ENCODE measurements at regions not wholly inside any gene's neighbourhood (a gene's known extent, or its start where the extent isn't known, plus 50 kb on each side); places are given as distances from the start of the nearest gene placed in this dataset.

DNA sequence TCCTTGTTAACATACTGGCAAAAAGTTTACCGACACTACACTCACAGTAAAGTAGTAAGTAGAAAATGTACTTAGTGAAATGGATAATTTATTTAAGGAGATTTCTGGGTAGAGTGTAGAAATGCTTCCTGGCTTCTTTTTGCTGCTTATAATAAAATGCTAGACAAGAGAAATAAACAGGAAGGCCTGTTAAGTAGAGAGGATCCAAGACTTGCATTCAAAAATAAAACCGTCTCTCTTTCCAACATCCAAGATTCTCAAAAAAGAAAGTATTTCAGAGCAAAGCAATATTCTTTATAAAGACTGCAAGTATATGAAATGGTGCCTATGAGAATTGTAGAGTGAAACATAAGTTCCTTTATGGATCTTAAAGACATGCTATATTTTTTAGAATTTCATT is 77.0 kb upstream of the CNTN6 start:
- BruUV-seq (replicated peaks), result no TSS peak
- intact Hi-C loops (cut with micrococcal nuclease; ENCODE audit: unreplicated experiment), result no loop called here
- ChIA-PET CTCF (no interaction called here), POLR2A (no interaction called here), RAD21 (ENCODE audit: unreplicated experiment) (no interaction called here), SMC1A (ENCODE audit: uncharacterized antibody, unreplicated experiment) (no interaction called here)
- Histone ChIP-seq H3K4me3 (no peak overlapping the region), H4K20me1 (ENCODE audit: control insufficient read depth, insufficient read depth) (no peaks in the 10 kb centered on the region), H3K36me3 (ENCODE audit: control insufficient read depth in 2 of 2, insufficient read depth in 2 of 2, low read length in 1 of 2) (no peaks in the 10 kb centered on the region), H3K79me2 (ENCODE audit: control insufficient read depth, insufficient read depth, low read length) (no peaks in the 10 kb centered on the region), H3K4me1 (ENCODE audit: control insufficient read depth, insufficient read depth, low read length) (no peaks in the 10 kb centered on the region), H3K27me3 (replicated peaks in 1 of 2; ENCODE audit: control insufficient read depth in 2 of 2, insufficient read depth in 2 of 2, low read length in 1 of 2) (no peaks in the 10 kb centered on the region), H3K27ac (ENCODE audit: control insufficient read depth, insufficient read depth) (no peak overlapping the region), H3K9ac (ENCODE audit: control insufficient read depth, insufficient read depth, low read length) (no peak overlapping the region), H2AFZ (ENCODE audit: control insufficient read depth, low read depth, low read length) (no peak overlapping the region), H3K4me2 (ENCODE audit: control insufficient read depth, insufficient read depth) (no peak overlapping the region), H3K9me3 (replicated peaks; ENCODE audit: control insufficient read depth, insufficient read depth, low read length) (no peaks in the 10 kb centered on the region)
- no peak for DNase-seq (ENCODE audit: low read depth, low spot score)
- WGBS (ENCODE audit: insufficient coverage, insufficient replicate concordance, low lambda C conversion rate, missing lambda C conversion rate), result 27% methylated on average over 2 of the region's 2 CpGs
- no peak for FAIRE-seq
- in situ Hi-C loops (cut with MboI), result no loop called here
- TF ChIP-seq, protein P1, sequence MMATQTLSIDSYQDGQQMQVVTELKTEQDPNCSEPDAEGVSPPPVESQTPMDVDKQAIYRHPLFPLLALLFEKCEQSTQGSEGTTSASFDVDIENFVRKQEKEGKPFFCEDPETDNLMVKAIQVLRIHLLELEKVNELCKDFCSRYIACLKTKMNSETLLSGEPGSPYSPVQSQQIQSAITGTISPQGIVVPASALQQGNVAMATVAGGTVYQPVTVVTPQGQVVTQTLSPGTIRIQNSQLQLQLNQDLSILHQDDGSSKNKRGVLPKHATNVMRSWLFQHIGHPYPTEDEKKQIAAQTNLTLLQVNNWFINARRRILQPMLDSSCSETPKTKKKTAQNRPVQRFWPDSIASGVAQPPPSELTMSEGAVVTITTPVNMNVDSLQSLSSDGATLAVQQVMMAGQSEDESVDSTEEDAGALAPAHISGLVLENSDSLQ (IDR thresholded peaks at IDR 0.05), result no peak
- TF ChIP-seq TCF3 (IDR thresholded peaks at IDR 0.05; ENCODE audit: borderline replicate concordance, insufficient read depth, low read depth, low read length), result no peak
- TF ChIP-seq WRNIP1 (IDR thresholded peaks at IDR 0.05; ENCODE audit: borderline replicate concordance, low read depth, low read length), result no peak
- ATAC-seq, result no peak

DNA sequence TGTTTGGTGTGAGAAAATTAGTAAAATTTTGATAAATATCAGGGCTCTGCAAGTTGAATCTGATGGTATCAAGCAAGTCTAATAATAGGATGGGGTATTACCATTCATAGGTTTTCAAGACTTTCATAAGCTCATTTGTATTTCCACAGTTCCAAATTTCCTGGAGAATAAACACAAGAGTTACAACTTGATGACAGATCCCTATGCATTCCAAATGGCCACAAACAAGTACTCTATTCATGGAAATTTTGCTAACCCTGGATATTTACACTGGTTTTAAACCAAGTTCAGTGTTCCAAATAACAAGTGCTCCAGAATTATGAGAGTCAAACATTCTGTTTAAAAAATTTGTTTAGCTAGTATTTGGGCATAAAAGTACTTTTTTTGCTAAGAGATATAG is 75.0 kb upstream of the CNTN6 start:
- Histone ChIP-seq H3K4me3 (no peak overlapping the region), H3K4me1 (ENCODE audit: control insufficient read depth, insufficient read depth, low read length) (no peaks in the 10 kb centered on the region), H3K79me2 (ENCODE audit: control insufficient read depth, insufficient read depth, low read length) (no peaks in the 10 kb centered on the region), H3K27ac (ENCODE audit: control insufficient read depth, insufficient read depth) (no peak overlapping the region), H3K27me3 (replicated peaks in 1 of 2; ENCODE audit: control insufficient read depth in 2 of 2, insufficient read depth in 2 of 2, low read length in 1 of 2) (no peaks in the 10 kb centered on the region), H3K9ac (ENCODE audit: control insufficient read depth, insufficient read depth, low read length) (no peak overlapping the region), H3K36me3 (ENCODE audit: control insufficient read depth in 2 of 2, insufficient read depth in 2 of 2, low read length in 1 of 2) (no peaks in the 10 kb centered on the region), H3K4me2 (ENCODE audit: control insufficient read depth, insufficient read depth) (no peak overlapping the region), H3K9me3 (replicated peaks; ENCODE audit: control insufficient read depth, insufficient read depth, low read length) (no peaks in the 10 kb centered on the region), H2AFZ (ENCODE audit: control insufficient read depth, low read depth, low read length) (no peak overlapping the region), H4K20me1 (ENCODE audit: control insufficient read depth, insufficient read depth) (no peaks in the 10 kb centered on the region)
- ATAC-seq (no peak), DNase-seq (ENCODE audit: low read depth, low spot score) (no peak), FAIRE-seq (no peak)
- no peak for TF ChIP-seq WRNIP1 (IDR thresholded peaks at IDR 0.05; ENCODE audit: borderline replicate concordance, low read depth, low read length)
- no peak for TF ChIP-seq HDAC6 (IDR thresholded peaks at IDR 0.05; ENCODE audit: unreplicated experiment)
- TF ChIP-seq FOXM1 (IDR thresholded peaks at IDR 0.05; ENCODE audit: low read depth, low read length), result no peak
- no peak for TF ChIP-seq SMC3 (IDR thresholded peaks at IDR 0.05; ENCODE audit: borderline replicate concordance, low read length)
- TF ChIP-seq, protein P2, sequence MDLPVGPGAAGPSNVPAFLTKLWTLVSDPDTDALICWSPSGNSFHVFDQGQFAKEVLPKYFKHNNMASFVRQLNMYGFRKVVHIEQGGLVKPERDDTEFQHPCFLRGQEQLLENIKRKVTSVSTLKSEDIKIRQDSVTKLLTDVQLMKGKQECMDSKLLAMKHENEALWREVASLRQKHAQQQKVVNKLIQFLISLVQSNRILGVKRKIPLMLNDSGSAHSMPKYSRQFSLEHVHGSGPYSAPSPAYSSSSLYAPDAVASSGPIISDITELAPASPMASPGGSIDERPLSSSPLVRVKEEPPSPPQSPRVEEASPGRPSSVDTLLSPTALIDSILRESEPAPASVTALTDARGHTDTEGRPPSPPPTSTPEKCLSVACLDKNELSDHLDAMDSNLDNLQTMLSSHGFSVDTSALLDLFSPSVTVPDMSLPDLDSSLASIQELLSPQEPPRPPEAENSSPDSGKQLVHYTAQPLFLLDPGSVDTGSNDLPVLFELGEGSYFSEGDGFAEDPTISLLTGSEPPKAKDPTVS (IDR thresholded peaks at IDR 0.05; ENCODE audit: low read depth, low read length), result no peak
- TF ChIP-seq ETV6 (conservative IDR thresholded peaks at IDR 0.05 in 1 of 2, IDR thresholded peaks at IDR 0.05 in 1 of 2; ENCODE audit: borderline replicate concordance in 1 of 2, low read depth in 1 of 2), result no peak
- no peak for TF ChIP-seq MTA3 (IDR thresholded peaks at IDR 0.05; ENCODE audit: borderline replicate concordance, low read length)
- TF ChIP-seq, protein P3, sequence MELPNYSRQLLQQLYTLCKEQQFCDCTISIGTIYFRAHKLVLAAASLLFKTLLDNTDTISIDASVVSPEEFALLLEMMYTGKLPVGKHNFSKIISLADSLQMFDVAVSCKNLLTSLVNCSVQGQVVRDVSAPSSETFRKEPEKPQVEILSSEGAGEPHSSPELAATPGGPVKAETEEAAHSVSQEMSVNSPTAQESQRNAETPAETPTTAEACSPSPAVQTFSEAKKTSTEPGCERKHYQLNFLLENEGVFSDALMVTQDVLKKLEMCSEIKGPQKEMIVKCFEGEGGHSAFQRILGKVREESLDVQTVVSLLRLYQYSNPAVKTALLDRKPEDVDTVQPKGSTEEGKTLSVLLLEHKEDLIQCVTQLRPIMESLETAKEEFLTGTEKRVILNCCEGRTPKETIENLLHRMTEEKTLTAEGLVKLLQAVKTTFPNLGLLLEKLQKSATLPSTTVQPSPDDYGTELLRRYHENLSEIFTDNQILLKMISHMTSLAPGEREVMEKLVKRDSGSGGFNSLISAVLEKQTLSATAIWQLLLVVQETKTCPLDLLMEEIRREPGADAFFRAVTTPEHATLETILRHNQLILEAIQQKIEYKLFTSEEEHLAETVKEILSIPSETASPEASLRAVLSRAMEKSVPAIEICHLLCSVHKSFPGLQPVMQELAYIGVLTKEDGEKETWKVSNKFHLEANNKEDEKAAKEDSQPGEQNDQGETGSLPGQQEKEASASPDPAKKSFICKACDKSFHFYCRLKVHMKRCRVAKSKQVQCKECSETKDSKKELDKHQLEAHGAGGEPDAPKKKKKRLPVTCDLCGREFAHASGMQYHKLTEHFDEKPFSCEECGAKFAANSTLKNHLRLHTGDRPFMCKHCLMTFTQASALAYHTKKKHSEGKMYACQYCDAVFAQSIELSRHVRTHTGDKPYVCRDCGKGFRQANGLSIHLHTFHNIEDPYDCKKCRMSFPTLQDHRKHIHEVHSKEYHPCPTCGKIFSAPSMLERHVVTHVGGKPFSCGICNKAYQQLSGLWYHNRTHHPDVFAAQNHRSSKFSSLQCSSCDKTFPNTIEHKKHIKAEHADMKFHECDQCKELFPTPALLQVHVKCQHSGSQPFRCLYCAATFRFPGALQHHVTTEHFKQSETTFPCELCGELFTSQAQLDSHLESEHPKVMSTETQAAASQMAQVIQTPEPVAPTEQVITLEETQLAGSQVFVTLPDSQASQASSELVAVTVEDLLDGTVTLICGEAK (IDR thresholded peaks at IDR 0.05; ENCODE audit: borderline replicate concordance), result no peak
- ChIA-PET SMC1A (ENCODE audit: uncharacterized antibody, unreplicated experiment) (no interaction called here), POLR2A (no interaction called here), CTCF (no interaction called here), RAD21 (ENCODE audit: unreplicated experiment) (no interaction called here)
- BruUV-seq (replicated peaks), result no TSS peak
- intact Hi-C loops (cut with micrococcal nuclease; ENCODE audit: unreplicated experiment) (no loop called here), in situ Hi-C loops (cut with MboI) (no loop called here)

Data from GM12878 (cell line).